IPS-15b (cell line): ENCODE measurements at regions not wholly inside any gene's neighbourhood (a gene's known extent, or its start where the extent isn't known, plus 50 kb on each side); places are given as distances from the start of the nearest gene placed in this dataset.

Source experiments
- H3K27me3 ChIP-seq: one replicate; pipeline ENCODE4 v1.6.1; 2013; ENCODE audit warnings: low read length; ENCODE audit not compliant: control insufficient read depth, insufficient read depth
- H3K36me3 ChIP-seq: one replicate; pipeline ENCODE4 v1.6.1; 2013; ENCODE audit warnings: low read length; ENCODE audit not compliant: control insufficient read depth, insufficient read depth
- H3K4me1 ChIP-seq: one replicate; pipeline ENCODE4 v1.6.1; 2013; ENCODE audit warnings: mild to moderate bottlenecking, low read length; ENCODE audit not compliant: control insufficient read depth, insufficient read depth
- H3K4me3 ChIP-seq: one replicate; pipeline ENCODE4 v1.5.1; 2013; ENCODE audit warnings: low read depth, low read length
- H3K9ac ChIP-seq: one replicate; pipeline ENCODE4 v1.6.1; 2013; ENCODE audit warnings: low read depth, mild to moderate bottlenecking, low read length
- H3K9me3 ChIP-seq: one replicate; pipeline ENCODE4 v1.6.1; 2013; ENCODE audit warnings: mild to moderate bottlenecking, low read length; ENCODE audit not compliant: control insufficient read depth, insufficient read depth

DNA sequence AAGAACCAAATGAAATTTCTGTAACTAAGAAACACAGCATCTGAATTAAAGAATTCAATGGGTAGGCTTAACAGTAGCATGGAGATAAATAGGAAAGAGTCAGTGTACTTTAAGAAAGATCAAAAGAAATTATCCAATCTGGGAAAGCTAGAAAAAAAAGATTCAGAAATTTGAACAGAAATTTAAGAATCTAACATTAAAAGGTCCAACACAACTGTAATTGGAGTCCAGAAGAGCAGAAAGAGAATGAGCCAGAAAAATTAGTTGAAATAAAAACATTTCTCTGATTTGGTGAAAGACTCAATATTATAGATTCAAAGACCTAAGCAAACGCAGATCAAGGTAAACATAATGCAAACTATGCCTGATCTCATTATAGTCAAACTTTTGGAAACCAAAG is 187.1 kb downstream of the C3orf38 start:
- Histone ChIP-seq H3K4me1 (no peaks in the 10 kb centered on the region), H3K36me3 (no peaks in the 10 kb centered on the region), H3K4me3 (no peak overlapping the region), H3K9me3 (no peaks in the 10 kb centered on the region), H3K27me3 (no peaks in the 10 kb centered on the region), H3K9ac (no peak overlapping the region)

DNA sequence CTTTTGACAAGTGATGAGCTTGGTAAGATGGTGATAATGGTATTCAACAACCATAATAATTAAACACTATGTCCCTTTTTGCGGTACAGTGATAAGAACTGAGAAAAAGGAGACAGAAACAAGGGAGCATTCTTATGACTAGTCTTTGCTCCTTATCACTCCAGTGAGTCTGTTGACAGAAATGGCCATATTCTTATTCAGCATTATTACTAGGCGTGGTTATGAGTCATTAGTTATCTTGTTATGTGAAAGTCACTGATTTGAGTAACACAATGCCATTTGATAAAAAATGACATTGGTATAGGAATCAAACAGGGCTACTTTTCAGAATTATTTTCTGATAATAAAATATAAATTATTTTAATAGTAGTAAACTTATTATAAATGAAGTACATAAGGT is 193.5 kb downstream of the C3orf38 start:
- Histone ChIP-seq H3K4me1 (no peaks in the 10 kb centered on the region), H3K9ac (no peak overlapping the region), H3K36me3 (no peaks in the 10 kb centered on the region), H3K27me3 (no peaks in the 10 kb centered on the region), H3K9me3 (no peaks in the 10 kb centered on the region), H3K4me3 (no peak overlapping the region)

DNA sequence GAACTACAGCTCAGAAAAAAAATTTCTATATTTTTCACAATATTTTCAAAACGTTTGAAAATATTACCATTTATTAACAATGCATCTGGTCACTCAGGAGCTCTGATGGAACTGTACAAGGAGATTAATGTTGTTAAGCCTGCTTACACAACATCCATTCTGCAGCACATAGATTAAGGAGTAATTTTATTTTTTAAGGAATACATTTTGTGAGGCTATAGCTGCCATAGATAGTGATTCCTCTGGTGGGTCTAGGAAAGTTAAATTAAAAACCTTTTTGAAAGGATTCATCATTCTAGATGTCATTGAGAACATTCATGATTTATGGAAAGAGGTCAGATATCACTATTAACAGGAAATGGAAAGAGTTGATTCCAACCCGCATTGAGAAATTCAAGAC is 196.9 kb downstream of the C3orf38 start:
- Histone ChIP-seq H3K27me3 (no peaks in the 10 kb centered on the region), H3K4me1 (no peaks in the 10 kb centered on the region), H3K9ac (no peak overlapping the region), H3K9me3 (no peaks in the 10 kb centered on the region), H3K36me3 (no peaks in the 10 kb centered on the region), H3K4me3 (no peak overlapping the region)

DNA sequence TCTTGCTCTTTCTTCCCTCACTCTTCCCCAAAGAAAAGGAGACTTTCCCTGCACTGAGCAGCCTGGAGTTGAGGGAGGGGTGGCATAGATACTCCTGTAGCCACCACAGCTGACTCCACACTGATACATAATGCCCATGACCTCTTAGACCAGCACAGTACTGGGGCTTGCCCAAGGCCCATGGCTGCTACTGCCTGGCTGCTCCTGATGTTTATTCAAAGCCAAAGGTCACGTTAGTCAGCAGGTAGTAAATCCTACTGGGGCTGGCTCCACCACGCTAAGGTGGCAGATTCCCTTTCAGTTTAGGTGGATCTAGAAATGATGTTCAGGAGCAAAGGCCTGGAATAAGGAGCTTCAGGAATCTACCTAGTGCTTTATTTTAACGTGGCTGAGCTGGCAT is 212.7 kb downstream of the C3orf38 start:
- H3K27me3 ChIP-seq, result no peaks in the 10 kb centered on the region
- H3K4me1 ChIP-seq, result no peaks in the 10 kb centered on the region
- H3K4me3 ChIP-seq, result no peak overlapping the region
- H3K9me3 ChIP-seq, result no peaks in the 10 kb centered on the region
- H3K36me3 ChIP-seq, result no peaks in the 10 kb centered on the region
- H3K9ac ChIP-seq, result no peak overlapping the region

DNA sequence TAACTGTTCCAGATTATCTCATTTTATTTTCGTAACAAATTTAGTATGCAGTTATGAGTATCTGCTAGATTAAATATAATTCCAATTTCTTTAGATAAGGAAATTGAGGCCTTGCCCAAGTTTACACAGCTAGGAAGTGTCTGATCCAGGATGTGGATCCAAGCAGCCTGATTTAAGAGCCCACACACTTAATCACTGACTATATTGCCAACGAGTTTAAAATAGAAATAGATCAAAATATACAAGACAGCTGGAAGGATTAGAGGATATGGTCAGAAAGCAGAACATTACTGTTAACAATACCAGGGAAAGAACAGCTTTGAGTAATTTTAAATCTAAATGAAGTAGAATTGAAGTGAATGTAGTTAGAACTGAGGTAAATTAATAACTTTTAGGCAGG is 215.2 kb downstream of the C3orf38 start:
- no peaks in the 10 kb centered on the region for H3K27me3 ChIP-seq
- H3K4me1 ChIP-seq, result no peaks in the 10 kb centered on the region
- H3K36me3 ChIP-seq, result no peaks in the 10 kb centered on the region
- H3K4me3 ChIP-seq, result no peak overlapping the region
- H3K9me3 ChIP-seq, result no peaks in the 10 kb centered on the region
- H3K9ac ChIP-seq, result no peak overlapping the region

DNA sequence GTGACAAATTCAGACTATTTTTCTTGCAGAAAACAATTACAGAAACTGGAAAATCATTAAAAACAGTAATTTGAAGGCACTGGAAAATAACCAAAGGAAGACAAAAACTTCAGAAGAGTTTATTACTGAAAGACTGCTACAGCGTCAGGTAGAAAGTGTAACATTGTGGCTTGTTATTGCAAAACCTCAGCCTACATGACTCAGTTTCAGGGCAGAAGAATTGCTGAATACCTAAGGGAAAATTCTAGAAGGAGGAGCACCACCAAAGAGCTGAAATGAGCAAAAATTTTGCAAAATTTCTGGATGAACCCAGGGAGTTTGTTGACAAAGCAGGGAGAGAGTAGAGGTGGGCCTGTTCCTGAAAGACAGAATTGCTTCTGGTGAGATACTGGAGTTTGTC is 219.6 kb downstream of the C3orf38 start:
- H3K36me3 ChIP-seq, result no peaks in the 10 kb centered on the region
- H3K27me3 ChIP-seq, result no peaks in the 10 kb centered on the region
- H3K9ac ChIP-seq, result no peak overlapping the region
- H3K4me1 ChIP-seq, result no peaks in the 10 kb centered on the region
- no peak overlapping the region for H3K4me3 ChIP-seq
- no peaks in the 10 kb centered on the region for H3K9me3 ChIP-seq

DNA sequence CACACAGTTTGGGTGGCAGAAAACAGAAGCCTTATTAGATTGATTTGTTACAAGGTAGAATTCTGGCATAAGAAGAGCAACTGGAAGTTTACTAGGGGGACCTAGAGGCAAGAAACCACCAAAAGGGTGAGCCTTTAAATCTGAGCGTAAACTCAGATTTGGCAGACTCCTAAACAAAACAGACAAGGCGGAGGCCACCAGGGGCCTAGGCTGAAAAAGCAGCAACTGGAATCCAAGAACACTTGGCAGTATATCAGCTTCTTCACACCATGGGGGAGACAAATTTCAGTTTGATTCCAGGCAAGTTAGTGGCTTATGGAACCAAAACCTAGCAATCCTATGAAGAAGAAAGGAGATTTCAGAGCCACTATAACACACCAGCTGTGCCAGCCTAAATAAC is 220.0 kb downstream of the C3orf38 start:
- no peak overlapping the region for H3K4me3 ChIP-seq
- no peaks in the 10 kb centered on the region for H3K9me3 ChIP-seq
- H3K9ac ChIP-seq, result no peak overlapping the region
- no peaks in the 10 kb centered on the region for H3K4me1 ChIP-seq
- H3K27me3 ChIP-seq, result no peaks in the 10 kb centered on the region
- H3K36me3 ChIP-seq, result no peaks in the 10 kb centered on the region

DNA sequence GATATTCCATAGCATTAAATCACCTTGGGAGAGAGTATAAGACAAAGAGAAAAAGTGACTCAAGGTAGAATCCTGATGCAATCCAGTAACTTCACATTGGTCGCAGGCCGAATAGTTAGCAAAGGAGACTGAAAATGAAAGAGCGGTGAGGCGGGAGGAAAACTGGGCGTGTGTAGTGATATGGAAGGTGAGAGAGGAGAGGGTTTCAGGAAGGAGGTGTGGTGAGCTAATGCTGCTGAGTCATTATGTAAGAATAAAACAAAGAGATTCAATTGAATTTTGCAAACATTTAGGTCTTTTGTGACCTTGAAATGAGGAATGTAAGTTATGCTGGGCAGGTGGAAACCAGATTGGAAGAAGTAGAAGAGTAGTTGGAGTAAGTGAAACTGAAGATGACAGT is 235.3 kb downstream of the C3orf38 start:
- no peak overlapping the region for H3K4me3 ChIP-seq
- H3K9ac ChIP-seq, result no peak overlapping the region
- H3K36me3 ChIP-seq, result no peaks in the 10 kb centered on the region
- no peaks in the 10 kb centered on the region for H3K27me3 ChIP-seq
- no peaks in the 10 kb centered on the region for H3K9me3 ChIP-seq
- H3K4me1 ChIP-seq, result peaks cover 3% of the 10 kb centered on the region

DNA sequence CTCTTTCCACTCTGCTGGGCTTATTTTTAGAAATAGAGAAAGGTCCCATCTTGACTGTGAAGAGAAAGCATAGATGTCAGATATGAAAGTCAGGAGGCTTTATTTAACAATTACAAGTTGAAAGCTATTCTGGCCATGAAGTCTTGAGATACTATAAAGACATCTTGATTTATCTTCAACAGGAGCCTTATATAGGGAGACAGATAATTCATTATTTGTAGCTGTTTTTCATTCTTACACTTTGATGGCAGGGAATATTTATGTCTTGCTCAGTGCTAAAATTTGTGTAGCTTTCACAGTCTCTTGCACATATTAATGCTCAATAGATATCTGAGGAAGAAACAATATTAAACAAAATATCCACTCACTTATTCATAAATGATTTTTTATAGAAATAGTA is 248.8 kb downstream of the C3orf38 start:
- H3K27me3 ChIP-seq, result no peaks in the 10 kb centered on the region
- H3K36me3 ChIP-seq, result no peaks in the 10 kb centered on the region
- no peaks in the 10 kb centered on the region for H3K4me1 ChIP-seq
- H3K4me3 ChIP-seq, result no peak overlapping the region
- no peak overlapping the region for H3K9ac ChIP-seq
- H3K9me3 ChIP-seq, result no peaks in the 10 kb centered on the region

DNA sequence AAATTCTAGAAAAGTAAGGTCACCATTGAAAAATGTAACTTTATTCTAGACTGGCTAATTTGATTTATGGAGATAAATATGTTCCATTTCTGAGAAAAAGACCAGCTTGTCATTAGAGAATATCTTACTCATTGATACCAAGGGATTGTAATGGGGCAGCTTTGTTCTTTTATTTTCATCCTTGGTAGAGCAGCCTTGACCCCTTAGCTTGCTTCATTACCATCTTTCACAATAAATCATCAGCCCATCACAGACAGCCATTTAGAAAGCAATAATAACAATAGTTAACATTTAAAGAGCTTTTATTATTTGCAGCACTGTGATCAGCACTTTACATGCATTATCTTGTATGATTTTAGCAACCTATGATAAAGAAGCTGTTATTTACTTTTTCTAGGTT is 253.6 kb downstream of the C3orf38 start:
- Histone ChIP-seq H3K9me3 (no peaks in the 10 kb centered on the region), H3K36me3 (no peaks in the 10 kb centered on the region), H3K4me1 (no peaks in the 10 kb centered on the region), H3K4me3 (no peak overlapping the region), H3K27me3 (no peaks in the 10 kb centered on the region), H3K9ac (no peak overlapping the region)

DNA sequence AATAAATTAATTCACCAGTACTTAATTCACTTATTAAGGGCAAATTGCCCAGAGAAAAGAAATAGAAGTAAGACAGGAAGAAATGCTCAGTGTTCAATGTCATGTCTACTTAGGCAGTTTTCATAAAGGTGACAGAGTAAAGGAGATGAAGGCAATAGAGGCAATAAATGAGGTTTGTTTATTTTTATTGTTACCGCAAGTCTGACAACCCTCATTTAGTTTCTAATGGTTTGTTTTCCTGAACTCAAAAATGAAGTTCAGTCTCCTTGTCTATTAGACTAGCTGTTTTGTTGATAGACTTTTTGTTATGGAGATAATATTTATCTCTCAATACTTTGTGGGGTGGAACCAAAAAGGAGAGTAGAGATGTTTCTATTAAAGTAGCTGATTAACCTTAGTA is 258.3 kb downstream of the C3orf38 start:
- Histone ChIP-seq H3K9ac (no peak overlapping the region), H3K27me3 (no peaks in the 10 kb centered on the region), H3K9me3 (no peaks in the 10 kb centered on the region), H3K36me3 (no peaks in the 10 kb centered on the region), H3K4me3 (no peak overlapping the region), H3K4me1 (no peaks in the 10 kb centered on the region)

DNA sequence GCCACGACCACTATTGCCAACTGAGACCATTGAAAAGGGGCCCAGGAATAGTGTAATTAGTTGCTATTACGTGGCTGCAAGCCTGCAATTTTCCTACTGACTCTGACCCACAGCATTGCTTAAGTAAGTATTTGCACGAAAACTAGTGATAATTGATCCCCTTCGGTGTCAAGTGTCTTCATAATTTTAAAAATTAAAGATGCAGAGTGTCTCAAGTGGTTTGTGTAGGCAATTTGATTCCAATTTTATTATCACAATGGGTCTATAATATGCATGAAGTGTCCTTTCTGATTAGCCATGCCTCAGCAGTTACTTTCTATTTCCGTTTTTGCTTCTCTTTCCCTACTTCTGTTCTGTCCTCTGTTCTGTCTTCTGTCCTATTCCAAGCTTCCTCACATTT is 259.2 kb downstream of the C3orf38 start:
- no peak overlapping the region for H3K4me3 ChIP-seq
- no peak overlapping the region for H3K9ac ChIP-seq
- no peaks in the 10 kb centered on the region for H3K9me3 ChIP-seq
- H3K36me3 ChIP-seq, result no peaks in the 10 kb centered on the region
- H3K27me3 ChIP-seq, result no peaks in the 10 kb centered on the region
- no peaks in the 10 kb centered on the region for H3K4me1 ChIP-seq

DNA sequence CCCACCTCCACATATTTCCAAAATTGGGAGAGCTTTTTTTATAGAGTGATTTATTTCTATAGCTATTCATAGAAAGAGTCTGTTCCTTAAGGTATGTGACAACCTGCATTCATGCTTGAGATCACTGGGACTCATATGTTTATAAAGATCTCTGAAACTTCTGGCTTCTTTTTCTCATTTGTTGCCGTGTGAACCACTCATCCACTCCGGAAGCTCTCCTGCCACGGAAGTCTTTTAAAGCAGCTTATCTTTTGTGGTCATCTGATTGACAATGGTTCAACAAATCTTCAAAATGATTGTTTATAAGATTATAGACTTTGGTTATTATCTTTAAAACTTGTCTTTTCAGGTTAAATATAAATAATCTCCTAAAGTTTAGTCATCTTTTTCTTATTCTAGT is 260.5 kb downstream of the C3orf38 start:
- Histone ChIP-seq H3K36me3 (no peaks in the 10 kb centered on the region), H3K9me3 (no peaks in the 10 kb centered on the region), H3K27me3 (no peaks in the 10 kb centered on the region), H3K9ac (no peak overlapping the region), H3K4me1 (no peaks in the 10 kb centered on the region), H3K4me3 (no peak overlapping the region)
